GM23338 (cell line): ENCODE measurements at regions not wholly inside any gene's neighbourhood (a gene's known extent, or its start where the extent isn't known, plus 50 kb on each side); places are given as distances from the start of the nearest gene placed in this dataset.

ENCODE experiments used
- ATAC-seq: fragments of 200-7000 bp; cut with Tn5 transposase; 3 replicates; pipeline ENCODE4 v1.9.1; 2020
- DNase-seq: peaks from one replicate; pipeline ENCODE4 v3.0.0-alpha.2; 2015; ENCODE audit warnings: low spot score
- H2AFZ ChIP-seq: fragments of 200-600 bp; sonication (generic); 2 replicates; pipeline ENCODE4 v1.8.0; 2016; ENCODE audit warnings: antibody characterized with exemption, mild to moderate bottlenecking, moderate library complexity
- H3F3A ChIP-seq: fragments of 200-600 bp; sonication (generic); replicated peaks from 2 replicates; pipeline ENCODE4 v1.8.0; 2017; ENCODE audit warnings: antibody characterized with exemption, mixed run types, low read depth
- H3K27ac ChIP-seq: fragments of 200-600 bp; sonication (generic); 2 replicates; pipeline ENCODE4 v1.6.1; 2016; ENCODE audit warnings: low read depth
- H3K27me3 ChIP-seq: fragments of 200-600 bp; sonication (generic); 2 replicates; pipeline ENCODE4 v1.8.0; 2016; ENCODE audit warnings: mild to moderate bottlenecking, mixed run types, moderate library complexity; ENCODE audit not compliant: insufficient read depth
- H3K36me3 ChIP-seq: fragments of 200-600 bp; sonication (generic); 2 replicates; pipeline ENCODE4 v1.8.0; 2016; ENCODE audit warnings: mild to moderate bottlenecking; ENCODE audit not compliant: insufficient read depth
- H3K4me1 ChIP-seq: fragments of 200-600 bp; sonication (generic); 2 replicates; pipeline ENCODE4 v1.8.0; 2016; ENCODE audit warnings: mild to moderate bottlenecking, moderate library complexity; ENCODE audit not compliant: insufficient read depth
- H3K4me2 ChIP-seq: fragments of 200-600 bp; sonication (generic); 2 replicates; pipeline ENCODE4 v1.7.1; 2017; ENCODE audit warnings: mixed run types
- H3K4me3 ChIP-seq: fragments of 200-600 bp; sonication (generic); 2 replicates; pipeline ENCODE4 v1.6.1; 2016; ENCODE audit warnings: mixed run types
- H3K79me2 ChIP-seq: fragments of 200-600 bp; sonication (generic); replicated peaks from 2 replicates; pipeline ENCODE4 v1.8.0; 2017; ENCODE audit warnings: mild to moderate bottlenecking; ENCODE audit not compliant: insufficient read depth
- H3K9me2 ChIP-seq: fragments of 200-600 bp; sonication (generic); 2 replicates; pipeline ENCODE4 v1.8.0; 2017; ENCODE audit not compliant: insufficient read depth
- H4K20me1 ChIP-seq: fragments of 200-600 bp; sonication (generic); replicated peaks from 2 replicates; pipeline ENCODE4 v1.8.0; 2017; ENCODE audit warnings: mild to moderate bottlenecking; ENCODE audit not compliant: insufficient read depth
- H3K27ac Mint-ChIP-seq: 2 replicates; pipeline ENCODE4 v1.8.0; 2020; ENCODE audit warnings: inconsistent platforms, mild to moderate bottlenecking, moderate library complexity, mixed read lengths
- H3K27me3 Mint-ChIP-seq: 3 replicates; pipeline ENCODE4 v1.8.0; 2022; ENCODE audit warnings: low read depth, mild to moderate bottlenecking, moderate library complexity, mixed read lengths, inconsistent platforms; ENCODE audit not compliant: insufficient read depth, poor library complexity
- H3K36me3 Mint-ChIP-seq: 3 replicates; pipeline ENCODE4 v1.8.0; 2021; ENCODE audit warnings: low read depth, mild to moderate bottlenecking, inconsistent platforms, moderate library complexity, mixed read lengths
- H3K4me1 Mint-ChIP-seq: 3 replicates; pipeline ENCODE4 v1.8.0; 2020; ENCODE audit warnings: mild to moderate bottlenecking, inconsistent platforms, mixed read lengths
- H3K4me3 Mint-ChIP-seq: 3 replicates; pipeline ENCODE4 v1.8.0; 2021; ENCODE audit warnings: moderate library complexity, mild to moderate bottlenecking, inconsistent platforms, mixed read lengths
- H3K9me3 Mint-ChIP-seq: 3 replicates; pipeline ENCODE4 v1.8.0; 2020; ENCODE audit warnings: moderate library complexity, mild to moderate bottlenecking, inconsistent platforms, mixed read lengths
- CREB1 ChIP-seq: fragments of 250-450 bp; sonication (Bioruptor Pico); IDR thresholded peaks from 2 replicates; pipeline ENCODE4 v1.5.0; 2020; ENCODE audit warnings: low read depth, mild to moderate bottlenecking, moderate library complexity
- CTCF ChIP-seq, 2 experiments: fragments of 200-600 bp in 1 of 2; sonication (generic) in 1 of 2; conservative IDR thresholded peaks; 2 replicates each; pipeline versions ENCODE4 v1.5.1 to v1.6.1; 2016 to 2017; ENCODE audit warnings: antibody characterized with exemption in 2 of 2, low read depth in 2 of 2, mild to moderate bottlenecking in 2 of 2, moderate library complexity in 1 of 2
- ETS1 ChIP-seq: IDR thresholded peaks from 2 replicates; pipeline ENCODE4 v1.6.1; 2016; ENCODE audit warnings: antibody characterized with exemption
- EZH2 ChIP-seq: fragments of 200-600 bp; sonication (generic); IDR thresholded peaks from one replicate; pipeline ENCODE4 v1.8.0; 2017; ENCODE audit warnings: antibody characterized with exemption, mild to moderate bottlenecking, low read depth; ENCODE audit not compliant: unreplicated experiment
- EZH2phosphoT487 ChIP-seq: fragments of 200-600 bp; sonication (generic); IDR thresholded peaks from one replicate; pipeline ENCODE4 v1.8.1; 2018; ENCODE audit warnings: antibody characterized with exemption; ENCODE audit not compliant: unreplicated experiment
- JUNB ChIP-seq: IDR thresholded peaks from one replicate; pipeline ENCODE4 v1.6.1; 2016; ENCODE audit warnings: antibody characterized with exemption; ENCODE audit not compliant: unreplicated experiment
- NANOG ChIP-seq: IDR thresholded peaks from 2 replicates; pipeline ENCODE4 v1.6.1; 2016; ENCODE audit warnings: antibody characterized with exemption, borderline replicate concordance
- POLR2AphosphoS5 ChIP-seq: IDR thresholded peaks from 2 replicates; pipeline ENCODE4 v1.6.1; 2016; ENCODE audit warnings: antibody characterized with exemption, low read depth
- REST ChIP-seq: IDR thresholded peaks from one replicate; pipeline ENCODE4 v1.6.1; 2018; ENCODE audit warnings: antibody characterized with exemption; ENCODE audit not compliant: unreplicated experiment
- STAT1 ChIP-seq: IDR thresholded peaks from one replicate; pipeline ENCODE4 v1.6.1; 2016; ENCODE audit warnings: antibody characterized with exemption; ENCODE audit not compliant: unreplicated experiment
- ZNF114 ChIP-seq: fragments of 250-450 bp; sonication (Bioruptor Pico); IDR thresholded peaks from 2 replicates; pipeline ENCODE4 v1.5.0; 2020; ENCODE audit warnings: mild to moderate bottlenecking, moderate library complexity
- ZNF331 ChIP-seq: fragments of 250-450 bp; sonication (Bioruptor Pico); IDR thresholded peaks from 2 replicates; pipeline ENCODE4 v1.5.0; 2020; ENCODE audit warnings: low read depth, mild to moderate bottlenecking, moderate library complexity
- ZNF462 ChIP-seq: fragments of 250-450 bp; sonication (Bioruptor Pico); IDR thresholded peaks from 2 replicates; pipeline ENCODE4 v1.5.0; 2020; ENCODE audit warnings: mild to moderate bottlenecking, moderate library complexity

GRCh38 chr1:24250791-24251190 lies 63.7 kb upstream of the IFNLR1 start (continued):
- TF ChIP-seq NANOG (no peak), ZNF114 (CRISPR knock-in tag) (no peak), POLR2AphosphoS5 (no peak)

- no peaks in the 10 kb centered on the region for H3F3A ChIP-seq
- no peak overlapping the region for H3K4me2 ChIP-seq
- H3K36me3 ChIP-seq, result no peaks in the 10 kb centered on the region
- no peak for DNase-seq
- H3K4me1 ChIP-seq, result no peaks in the 10 kb centered on the region
- H3K27me3 ChIP-seq, result no peaks in the 10 kb centered on the region
- no peak overlapping the region for H3K27ac Mint-ChIP-seq
- H3K79me2 ChIP-seq, result no peaks in the 10 kb centered on the region
- no peak for ATAC-seq
- no peaks in the 10 kb centered on the region for H3K4me1 Mint-ChIP-seq
- H3K4me3 Mint-ChIP-seq, result no peak overlapping the region
- H3K9me2 ChIP-seq, result no peaks in the 10 kb centered on the region
- H3K36me3 Mint-ChIP-seq, result no peaks in the 10 kb centered on the region
- H2AFZ ChIP-seq, result no peak overlapping the region
- H3K4me3 ChIP-seq, result no peak overlapping the region
- H3K9me3 Mint-ChIP-seq, result no peaks in the 10 kb centered on the region
- H3K27me3 Mint-ChIP-seq, result peaks cover 10% of the 10 kb centered on the region
- no peaks in the 10 kb centered on the region for H4K20me1 ChIP-seq
- H3K27ac ChIP-seq, result no peak overlapping the region
- TF ChIP-seq ETS1 (no peak), REST (no peak), ZNF114 (CRISPR knock-in tag) (no peak), EZH2 (no peak), NANOG (no peak), ZNF331 (no peak), CTCF (conservative IDR thresholded peaks at IDR 0.05; ENCODE audit: low read depth in 2 of 2) (no peak), ZNF462 (CRISPR knock-in tag) (no peak), EZH2phosphoT487 (no peak), POLR2AphosphoS5 (no peak), STAT1 (no peak), CREB1 (no peak), JUNB (no peak)
These were observed 63.1 kb upstream of the IFNLR1 start for GRCh38 chr1:24250224-24250623.
